ENCODE measurements at regions not wholly inside any gene's neighbourhood (a gene's known extent, or its start where the extent isn't known, plus 50 kb on each side); places are given as distances from the start of the nearest gene placed in this dataset.

- H3K36me3 ChIP-seq (ENCODE audit: control insufficient read depth in 4 of 4, insufficient read depth in 4 of 4, low read length in 3 of 4) = no peaks in the 10 kb centered on the region
- no peak for DNase-seq
- peaks cover 0 to 4% (median 0%) of the 10 kb centered on the region in 4 experiments for H3K4me1 ChIP-seq (ENCODE audit: control extremely low read depth in 1 of 4, control insufficient read depth in 4 of 4, insufficient read depth in 4 of 4, low read length in 3 of 4)
- CTCF ChIA-PET = no interaction called here
- H3K27ac ChIP-seq (ENCODE audit: insufficient read depth in 1 of 2, low read depth in 1 of 2, low read length in 2 of 2, poor library complexity in 1 of 2, severe bottlenecking in 2 of 2) = no peak overlapping the region
- H3K27me3 ChIP-seq (replicated peaks in 2 of 5; ENCODE audit: control insufficient read depth in 4 of 5, insufficient read depth in 5 of 5, low read length in 4 of 5) = no peaks in the 10 kb centered on the region
- WGBS (ENCODE audit: insufficient coverage) = 80% methylated on average over 1 of the region's 1 CpG
- POLR2A ChIA-PET = no interaction called here
- no peaks in the 10 kb centered on the region for H3K9me3 ChIP-seq (ENCODE audit: control extremely low read depth in 1 of 5, control insufficient read depth in 4 of 5, insufficient read depth in 2 of 5, low read depth in 1 of 5, low read length in 4 of 5)
- no peak overlapping the region for H3K4me3 ChIP-seq (ENCODE audit: control insufficient read depth in 1 of 7, extremely low read depth in 1 of 7, insufficient read depth in 4 of 7, low read depth in 2 of 7, low read length in 6 of 7)
Observed at GRCh38 chr21:24265987-24266386, 1341.3 kb downstream of the MRPL39 start.

DNA sequence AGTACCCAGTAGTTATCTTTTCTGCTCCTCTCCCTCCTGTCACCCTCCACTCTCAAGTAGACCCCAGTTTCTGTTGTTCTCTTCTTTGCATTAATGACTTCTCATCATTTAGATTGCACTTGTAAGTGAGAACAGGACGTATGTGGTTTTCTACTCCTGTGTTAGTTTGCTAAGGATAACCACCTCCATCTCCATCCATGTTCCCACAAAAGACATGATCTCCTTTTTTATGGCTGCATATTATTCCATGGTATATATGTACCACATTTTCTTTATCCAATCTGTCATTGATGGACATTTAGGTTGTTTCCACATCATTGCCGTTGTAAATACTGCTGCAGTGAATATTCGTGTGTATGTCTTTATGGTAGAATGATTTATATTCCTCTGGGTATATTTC lies 1346.5 kb downstream of the MRPL39 start:
- Histone ChIP-seq H3K36me3 (ENCODE audit: control insufficient read depth in 4 of 4, insufficient read depth in 4 of 4, low read length in 3 of 4) (no peaks in the 10 kb centered on the region), H3K4me3 (ENCODE audit: control insufficient read depth in 1 of 7, extremely low read depth in 1 of 7, insufficient read depth in 4 of 7, low read depth in 2 of 7, low read length in 6 of 7) (no peak overlapping the region), H3K9me3 (ENCODE audit: control extremely low read depth in 1 of 5, control insufficient read depth in 4 of 5, insufficient read depth in 2 of 5, low read depth in 1 of 5, low read length in 4 of 5) (no peaks in the 10 kb centered on the region), H3K27ac (ENCODE audit: insufficient read depth in 1 of 2, low read depth in 1 of 2, low read length in 2 of 2, poor library complexity in 1 of 2, severe bottlenecking in 2 of 2) (no peak overlapping the region), H3K4me1 (ENCODE audit: control extremely low read depth in 1 of 4, control insufficient read depth in 4 of 4, insufficient read depth in 4 of 4, low read length in 3 of 4) (no peaks in the 10 kb centered on the region), H3K27me3 (replicated peaks in 2 of 5; ENCODE audit: control insufficient read depth in 4 of 5, insufficient read depth in 5 of 5, low read length in 4 of 5) (no peaks in the 10 kb centered on the region)
- no peak for DNase-seq
- 60% methylated on average over 1 of the region's 3 CpGs for WGBS (ENCODE audit: insufficient coverage)
- POLR2A ChIA-PET = no interaction called here
- CTCF ChIA-PET = no interaction called here

DNA sequence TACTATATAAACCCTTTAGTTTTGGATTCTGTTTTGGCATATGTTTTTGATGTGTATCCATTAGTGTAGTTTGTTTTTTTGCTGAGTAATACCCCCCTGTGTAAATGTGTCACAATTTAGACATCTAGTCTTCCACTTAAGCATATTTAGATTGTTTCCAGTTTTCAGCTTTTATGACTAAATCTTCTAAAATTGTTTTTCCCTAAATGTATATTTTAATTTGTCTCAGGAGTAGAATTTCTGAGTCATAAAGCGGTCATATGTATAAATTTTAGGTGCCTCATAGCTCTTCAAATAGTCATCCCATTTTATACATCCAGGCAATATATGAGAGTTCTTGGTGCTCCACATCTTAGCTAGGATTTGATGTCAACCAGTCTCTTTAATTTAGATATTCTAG lies 1348.0 kb downstream of the MRPL39 start:
- Histone ChIP-seq H3K36me3 (ENCODE audit: control insufficient read depth in 4 of 4, insufficient read depth in 4 of 4, low read length in 3 of 4) (no peaks in the 10 kb centered on the region), H3K9me3 (ENCODE audit: control extremely low read depth in 1 of 5, control insufficient read depth in 4 of 5, insufficient read depth in 2 of 5, low read depth in 1 of 5, low read length in 4 of 5) (no peaks in the 10 kb centered on the region)
- POLR2A ChIA-PET = no interaction called here

GRCh38 chr21:24255591-24255990 lies 1351.7 kb downstream of the MRPL39 start:
- no peaks in the 10 kb centered on the region for H3K9me3 ChIP-seq (ENCODE audit: control extremely low read depth in 1 of 5, control insufficient read depth in 4 of 5, insufficient read depth in 2 of 5, low read depth in 1 of 5, low read length in 4 of 5)
- CTCF ChIA-PET = no interaction called here
- no peaks in the 10 kb centered on the region for H3K4me1 ChIP-seq (ENCODE audit: control extremely low read depth in 1 of 4, control insufficient read depth in 4 of 4, insufficient read depth in 4 of 4, low read length in 3 of 4)
- no CpG with 5 or more reads among the region's 3 CpGs for WGBS (ENCODE audit: insufficient coverage)
- no peak overlapping the region for H3K27ac ChIP-seq (ENCODE audit: insufficient read depth in 1 of 2, low read depth in 1 of 2, low read length in 2 of 2, poor library complexity in 1 of 2, severe bottlenecking in 2 of 2)
- POLR2A ChIA-PET = no interaction called here
- no peaks in the 10 kb centered on the region for H3K27me3 ChIP-seq (replicated peaks in 2 of 5; ENCODE audit: control insufficient read depth in 4 of 5, insufficient read depth in 5 of 5, low read length in 4 of 5)
- H3K4me3 ChIP-seq (ENCODE audit: control insufficient read depth in 1 of 7, extremely low read depth in 1 of 7, insufficient read depth in 4 of 7, low read depth in 2 of 7, low read length in 6 of 7) = no peak overlapping the region
- no peaks in the 10 kb centered on the region for H3K36me3 ChIP-seq (ENCODE audit: control insufficient read depth in 4 of 4, insufficient read depth in 4 of 4, low read length in 3 of 4)
- DNase-seq = no peak

More for the DNA sequence above, 1348.0 kb downstream of the MRPL39 start:
- H3K27me3 ChIP-seq (replicated peaks in 2 of 5; ENCODE audit: control insufficient read depth in 4 of 5, insufficient read depth in 5 of 5, low read length in 4 of 5) = no peaks in the 10 kb centered on the region
- CTCF ChIA-PET = interaction anchor here (1.2 kb wide), 1 partner anchor 12 kb away, joined by 3 read pairs; no protein-coding TSS in a partner anchor
- WGBS (ENCODE audit: insufficient coverage) = no CpG with 5 or more reads among the region's 1 CpG
- no peak overlapping the region for H3K4me3 ChIP-seq (ENCODE audit: control insufficient read depth in 1 of 7, extremely low read depth in 1 of 7, insufficient read depth in 4 of 7, low read depth in 2 of 7, low read length in 6 of 7)
- DNase-seq = peak in 2 of 3 donors; percentile 10 to 20
- no peaks in the 10 kb centered on the region for H3K4me1 ChIP-seq (ENCODE audit: control extremely low read depth in 1 of 4, control insufficient read depth in 4 of 4, insufficient read depth in 4 of 4, low read length in 3 of 4)
- H3K27ac ChIP-seq (ENCODE audit: insufficient read depth in 1 of 2, low read depth in 1 of 2, low read length in 2 of 2, poor library complexity in 1 of 2, severe bottlenecking in 2 of 2) = no peak overlapping the region

GRCh38 chr21:24225431-24225830 lies 1381.8 kb downstream of the MRPL39 start:
- CTCF ChIA-PET = no interaction called here
- Histone ChIP-seq H3K36me3 (ENCODE audit: control insufficient read depth in 4 of 4, insufficient read depth in 4 of 4, low read length in 3 of 4) (no peaks in the 10 kb centered on the region), H3K27ac (ENCODE audit: insufficient read depth in 1 of 2, low read depth in 1 of 2, low read length in 2 of 2, poor library complexity in 1 of 2, severe bottlenecking in 2 of 2) (no peak overlapping the region), H3K27me3 (replicated peaks in 2 of 5; ENCODE audit: control insufficient read depth in 4 of 5, insufficient read depth in 5 of 5, low read length in 4 of 5) (no peaks in the 10 kb centered on the region), H3K9me3 (ENCODE audit: control extremely low read depth in 1 of 5, control insufficient read depth in 4 of 5, insufficient read depth in 2 of 5, low read depth in 1 of 5, low read length in 4 of 5) (no peaks in the 10 kb centered on the region), H3K4me1 (ENCODE audit: control extremely low read depth in 1 of 4, control insufficient read depth in 4 of 4, insufficient read depth in 4 of 4, low read length in 3 of 4) (no peaks in the 10 kb centered on the region), H3K4me3 (ENCODE audit: control insufficient read depth in 1 of 7, extremely low read depth in 1 of 7, insufficient read depth in 4 of 7, low read depth in 2 of 7, low read length in 6 of 7) (no peak overlapping the region)
- no CpG with 5 or more reads among the region's 1 CpG for WGBS (ENCODE audit: insufficient coverage)
- POLR2A ChIA-PET = no interaction called here
- no peak for DNase-seq

- no peaks in the 10 kb centered on the region for H3K36me3 ChIP-seq (ENCODE audit: control insufficient read depth in 4 of 4, insufficient read depth in 4 of 4, low read length in 3 of 4)
- H3K4me3 ChIP-seq (ENCODE audit: control insufficient read depth in 1 of 7, extremely low read depth in 1 of 7, insufficient read depth in 4 of 7, low read depth in 2 of 7, low read length in 6 of 7) = no peak overlapping the region
- ChIA-PET CTCF (no interaction called here), POLR2A (no interaction called here)
- no peak for DNase-seq
- no peaks in the 10 kb centered on the region for H3K9me3 ChIP-seq (ENCODE audit: control extremely low read depth in 1 of 5, control insufficient read depth in 4 of 5, insufficient read depth in 2 of 5, low read depth in 1 of 5, low read length in 4 of 5)
- 93% methylated on average over 4 of the region's 4 CpGs for WGBS (ENCODE audit: insufficient coverage)
- H3K4me1 ChIP-seq (ENCODE audit: control extremely low read depth in 1 of 4, control insufficient read depth in 4 of 4, insufficient read depth in 4 of 4, low read length in 3 of 4) = no peaks in the 10 kb centered on the region
- no peaks in the 10 kb centered on the region for H3K27me3 ChIP-seq (replicated peaks in 2 of 5; ENCODE audit: control insufficient read depth in 4 of 5, insufficient read depth in 5 of 5, low read length in 4 of 5)
- H3K27ac ChIP-seq (ENCODE audit: insufficient read depth in 1 of 2, low read depth in 1 of 2, low read length in 2 of 2, poor library complexity in 1 of 2, severe bottlenecking in 2 of 2) = no peak overlapping the region
Observed at GRCh38 chr21:24224422-24224821, 1382.9 kb downstream of the MRPL39 start.

GRCh38 chr21:24223624-24224023 lies 1383.7 kb downstream of the MRPL39 start:
- no peaks in the 10 kb centered on the region for H3K27me3 ChIP-seq (replicated peaks in 2 of 5; ENCODE audit: control insufficient read depth in 4 of 5, insufficient read depth in 5 of 5, low read length in 4 of 5)
- CTCF ChIA-PET = no interaction called here
- POLR2A ChIA-PET = interaction anchor here (1.1 kb wide), 1 partner anchor 9 kb away, joined by 3 read pairs; no protein-coding TSS in a partner anchor

More at GRCh38 chr21:24223624-24224023, 1383.7 kb downstream of the MRPL39 start:
- peak in 1 of 3 donors; percentile 7 for DNase-seq
- no peak overlapping the region for H3K4me3 ChIP-seq (ENCODE audit: control insufficient read depth in 1 of 7, extremely low read depth in 1 of 7, insufficient read depth in 4 of 7, low read depth in 2 of 7, low read length in 6 of 7)
- H3K9me3 ChIP-seq (ENCODE audit: control extremely low read depth in 1 of 5, control insufficient read depth in 4 of 5, insufficient read depth in 2 of 5, low read depth in 1 of 5, low read length in 4 of 5) = no peaks in the 10 kb centered on the region
- H3K36me3 ChIP-seq (ENCODE audit: control insufficient read depth in 4 of 4, insufficient read depth in 4 of 4, low read length in 3 of 4) = no peaks in the 10 kb centered on the region
- no peaks in the 10 kb centered on the region for H3K4me1 ChIP-seq (ENCODE audit: control extremely low read depth in 1 of 4, control insufficient read depth in 4 of 4, insufficient read depth in 4 of 4, low read length in 3 of 4)
- 93% methylated on average over 2 of the region's 2 CpGs for WGBS (ENCODE audit: insufficient coverage)
- H3K27ac ChIP-seq (ENCODE audit: insufficient read depth in 1 of 2, low read depth in 1 of 2, low read length in 2 of 2, poor library complexity in 1 of 2, severe bottlenecking in 2 of 2) = no peak overlapping the region
